HEK293 (cell line): ENCODE measurements at regions not wholly inside any gene's neighbourhood (a gene's known extent, or its start where the extent isn't known, plus 50 kb on each side); places are given as distances from the start of the nearest gene placed in this dataset.

Experiments
- CTCF ChIA-PET: fragments of 350-600 bp; formaldehyde crosslinking; extraction: SDS; loops from one replicate; lab custom pipeline; 2021; ENCODE audit warnings: antibody characterized with exemption; lab: Yijun Ruan, JAX
- POLR2A ChIA-PET: fragments of 300-600 bp; formaldehyde crosslinking; extraction: SDS; loops from one replicate; lab custom pipeline; 2020; ENCODE audit warnings: antibody characterized with exemption, inconsistent platforms; lab: Yijun Ruan, JAX
- H3K27ac ChIP-seq: fragments of 200-500 bp; sonication (Bioruptor generic); 2 replicates; pipeline ENCODE4 v1.5.1; 2014; ENCODE audit warnings: low read depth, low read length, control low read depth, inconsistent platforms; ENCODE audit errors: extremely low read depth
- H3K36me3 ChIP-seq, 2 experiments: fragments of 200-500 bp in 1 of 2; sonication (Bioruptor generic) in 1 of 2; 1 replicate in 1 of 2; 2 replicates in 1 of 2; pipeline ENCODE4 v1.5.1; 2014 to 2017; ENCODE audit warnings: inconsistent platforms in 2 of 2, low read length in 2 of 2; ENCODE audit not compliant: control insufficient read depth in 2 of 2, insufficient read depth in 1 of 2
- H3K4me1 ChIP-seq: fragments of 200-500 bp; sonication (Bioruptor generic); 2 replicates; pipeline ENCODE4 v1.5.1; 2014; ENCODE audit warnings: mild to moderate bottlenecking, low read length, inconsistent platforms; ENCODE audit not compliant: control insufficient read depth, insufficient read depth
- H3K4me3 ChIP-seq: 2 replicates; pipeline ENCODE4 v1.5.1; 2011; ENCODE audit warnings: low read depth, mild to moderate bottlenecking, control low read depth, low read length, moderate library complexity
- H3K9me3 ChIP-seq: fragments of 200-500 bp; sonication (Bioruptor generic); 2 replicates; pipeline ENCODE4 v1.5.1; 2014; ENCODE audit warnings: low read depth, low read length, inconsistent platforms; ENCODE audit not compliant: control insufficient read depth, insufficient read depth
- ATF2 ChIP-seq: fragments of 450-650 bp; formaldehyde crosslinking; IDR thresholded peaks from 2 replicates; pipeline ENCODE4 v1.5.1; 2016; ENCODE audit warnings: missing biosample characterization, missing genetic modification characterization, low read depth
- EGR2 ChIP-seq: fragments of 450-650 bp; formaldehyde crosslinking; IDR thresholded peaks from 2 replicates; pipeline ENCODE4 v1.5.1; 2016; ENCODE audit warnings: low read depth, missing biosample characterization, missing genetic modification characterization
- GLIS2 ChIP-seq: fragments of 450-650 bp; formaldehyde crosslinking; IDR thresholded peaks from 2 replicates; pipeline ENCODE4 v1.5.1; 2016; ENCODE audit warnings: missing biosample characterization, missing genetic modification characterization
- PRDM10 ChIP-seq: fragments of 450-650 bp; formaldehyde crosslinking; IDR thresholded peaks from 2 replicates; pipeline ENCODE4 v1.5.1; 2016; ENCODE audit warnings: missing biosample characterization, missing genetic modification characterization
- REPIN1 ChIP-seq: fragments of 450-650 bp; formaldehyde crosslinking; IDR thresholded peaks from 2 replicates; pipeline ENCODE4 v1.5.1; 2017; ENCODE audit warnings: missing biosample characterization, missing genetic modification characterization, low read depth
- SALL2 ChIP-seq: fragments of 450-650 bp; formaldehyde crosslinking; IDR thresholded peaks from 2 replicates; pipeline ENCODE4 v1.5.0; 2017; ENCODE audit warnings: missing biosample characterization, mild to moderate bottlenecking, missing genetic modification characterization, borderline replicate concordance
- SP3 ChIP-seq: fragments of 450-650 bp; formaldehyde crosslinking; IDR thresholded peaks from 2 replicates; pipeline ENCODE4 v1.5.1; 2016; ENCODE audit warnings: missing biosample characterization, missing genetic modification characterization
- TSHZ1 ChIP-seq: fragments of 450-650 bp; formaldehyde crosslinking; IDR thresholded peaks from 2 replicates; pipeline ENCODE4 v1.5.1; 2016; ENCODE audit warnings: missing biosample characterization, missing genetic modification characterization, borderline replicate concordance
- ZBTB44 ChIP-seq: fragments of 450-650 bp; IDR thresholded peaks from 2 replicates; pipeline ENCODE4 v1.5.1; 2018; ENCODE audit warnings: missing biosample characterization, mild to moderate bottlenecking, missing genetic modification characterization
- ZBTB48 ChIP-seq: fragments of 450-650 bp; formaldehyde crosslinking; IDR thresholded peaks from 2 replicates; pipeline ENCODE4 v1.5.1; 2016; ENCODE audit warnings: missing biosample characterization, missing genetic modification characterization
- ZFP69B ChIP-seq: fragments of 450-650 bp; formaldehyde crosslinking; IDR thresholded peaks from 2 replicates; pipeline ENCODE4 v1.5.1; 2016; ENCODE audit warnings: missing biosample characterization, missing genetic modification characterization
- ZNF174 ChIP-seq: fragments of 450-650 bp; formaldehyde crosslinking; IDR thresholded peaks from 2 replicates; pipeline ENCODE4 v1.5.0; 2017; ENCODE audit warnings: missing biosample characterization, mild to moderate bottlenecking, missing genetic modification characterization
- ZNF184 ChIP-seq: fragments of 450-650 bp; IDR thresholded peaks from 2 replicates; pipeline ENCODE4 v1.5.1; 2018; ENCODE audit warnings: missing biosample characterization, mild to moderate bottlenecking, missing genetic modification characterization
- ZNF202 ChIP-seq: fragments of 450-650 bp; formaldehyde crosslinking; IDR thresholded peaks from 2 replicates; pipeline ENCODE4 v1.5.1; 2016; ENCODE audit warnings: missing biosample characterization, missing genetic modification characterization, borderline replicate concordance
- ZNF555 ChIP-seq: fragments of 450-650 bp; formaldehyde crosslinking; conservative IDR thresholded peaks from 2 replicates; pipeline ENCODE4 v1.5.1; 2017; ENCODE audit warnings: missing biosample characterization, mild to moderate bottlenecking, missing genetic modification characterization, inconsistent platforms
- ZNF560 ChIP-seq: fragments of 450-650 bp; formaldehyde crosslinking; IDR thresholded peaks from 2 replicates; pipeline ENCODE4 v1.5.1; 2017; ENCODE audit warnings: missing biosample characterization, missing genetic modification characterization, borderline replicate concordance
- ZNF580 ChIP-seq: fragments of 450-650 bp; formaldehyde crosslinking; IDR thresholded peaks from 2 replicates; pipeline ENCODE4 v1.5.1; 2016; ENCODE audit warnings: missing biosample characterization, missing genetic modification characterization
- ZNF777 ChIP-seq: fragments of 450-650 bp; formaldehyde crosslinking; IDR thresholded peaks from 2 replicates; pipeline ENCODE4 v1.5.1; 2017; ENCODE audit warnings: missing biosample characterization, missing genetic modification characterization, borderline replicate concordance
- ZNF791 ChIP-seq: fragments of 450-650 bp; formaldehyde crosslinking; IDR thresholded peaks from 2 replicates; pipeline ENCODE4 v1.5.1; 2016; ENCODE audit warnings: missing biosample characterization, missing genetic modification characterization
- ZNF830 ChIP-seq: fragments of 450-650 bp; IDR thresholded peaks from 2 replicates; pipeline ENCODE4 v1.5.0; 2018; ENCODE audit warnings: missing biosample characterization, missing genetic modification characterization, low read depth, mild to moderate bottlenecking, moderate library complexity

GRCh38 chr3:16723978-16724377 lies 118.8 kb upstream of the DAZL start:
- H3K36me3 ChIP-seq = no peaks in the 10 kb centered on the region
- no peaks in the 10 kb centered on the region for H3K4me1 ChIP-seq
- ChIA-PET POLR2A (no interaction called here), CTCF (interaction anchor here (0.9 kb wide), 1 partner anchor 123 kb away, joined by 3 read pairs; no protein-coding TSS in a partner anchor)
- no peak for TF ChIP-seq ATF2 (tag by site-specific recombination)
- no peak for TF ChIP-seq ZNF174 (tag by site-specific recombination)
- TF ChIP-seq ZNF560 (tag by site-specific recombination) = no peak
- TF ChIP-seq ZNF791 = no peak
- no peak for TF ChIP-seq EGR2 (tag by site-specific recombination)
- no peak for TF ChIP-seq ZBTB48 (tag by site-specific recombination)
- TF ChIP-seq ZNF830 (tag by site-specific recombination) = no peak
- no peak for TF ChIP-seq SP3 (tag by site-specific recombination)
- TF ChIP-seq GLIS2 = no peak
- no peak for TF ChIP-seq ZNF777 (tag by site-specific recombination)
- TF ChIP-seq PRDM10 (tag by site-specific recombination) = no peak
- TF ChIP-seq ZNF202 = no peak
- no peak for TF ChIP-seq ZFP69B (tag by site-specific recombination)
- no peak for TF ChIP-seq SALL2 (tag by site-specific recombination)
- no peak for TF ChIP-seq ZNF184 (tag by site-specific recombination)
- no peak for TF ChIP-seq ZBTB44 (tag by site-specific recombination)
- TF ChIP-seq ZNF555 (tag by site-specific recombination) = no peak
- TF ChIP-seq TSHZ1 = no peak
- no peak for TF ChIP-seq ZNF580 (tag by site-specific recombination)
- no peak for TF ChIP-seq REPIN1 (tag by site-specific recombination)
- H3K4me3 ChIP-seq = no peak overlapping the region
- no peak overlapping the region for H3K27ac ChIP-seq
- H3K9me3 ChIP-seq = no peaks in the 10 kb centered on the region
